K562 (cell line): ENCODE measurements at regions not wholly inside any gene's neighbourhood (a gene's known extent, or its start where the extent isn't known, plus 50 kb on each side); places are given as distances from the start of the nearest gene placed in this dataset.

Experiments used
- CREB3 ChIP-seq: fragments of 450-650 bp; conservative IDR thresholded peaks from 2 replicates; pipeline ENCODE4 v1.6.1; 2016; ENCODE audit warnings: missing genetic modification characterization, low read depth, mild to moderate bottlenecking, missing compliant biosample characterization, moderate library complexity
- GTF2B ChIP-seq: IDR thresholded peaks from 2 replicates; pipeline ENCODE4 v1.6.1; 2011; ENCODE audit not compliant: insufficient read length; ENCODE audit errors: extremely low read depth
- HOXB6 ChIP-seq: fragments of 250-450 bp; sonication (Bioruptor Pico); IDR thresholded peaks from 2 replicates; pipeline ENCODE4 v1.5.1; 2022; ENCODE audit warnings: mild to moderate bottlenecking, borderline replicate concordance
- MGA ChIP-seq: fragments of 450-650 bp; IDR thresholded peaks from 2 replicates; pipeline ENCODE4 v1.6.1; 2016; ENCODE audit warnings: mild to moderate bottlenecking, moderate library complexity
- NR2F6 ChIP-seq: fragments of 450-650 bp; formaldehyde crosslinking; IDR thresholded peaks from 2 replicates; pipeline ENCODE4 v1.4.0; 2020; ENCODE audit warnings: mild to moderate bottlenecking
- PHB ChIP-seq: fragments of 250-450 bp; sonication (Bioruptor Pico); IDR thresholded peaks from 2 replicates; pipeline ENCODE4 v1.5.0; 2021
- SMC3 ChIP-seq: conservative IDR thresholded peaks from 2 replicates; pipeline ENCODE4 v1.6.1; 2011; ENCODE audit warnings: low read depth, low read length, improper control_type of control experiment; ENCODE audit not compliant: insufficient read depth
- ZNF217 ChIP-seq: sonication (generic); formaldehyde crosslinking; IDR thresholded peaks from 2 replicates; pipeline ENCODE4 v1.8.0; 2022; ENCODE audit warnings: mild to moderate bottlenecking, missing genetic modification reagents
- ZNF639 ChIP-seq, 2 experiments: fragments of 200-800 bp in 1 of 2; sonication (Bioruptor generic) in 1 of 2; sonication (generic) in 1 of 2; formaldehyde crosslinking in 1 of 2; IDR thresholded peaks in 1 of 2; conservative IDR thresholded peaks in 1 of 2; 2 replicates each; pipeline versions ENCODE4 v1.5.0 to v1.6.1; 2016 to 2020; ENCODE audit warnings: missing compliant biosample characterization in 1 of 2, missing genetic modification characterization in 1 of 2, missing genetic modification reagents in 1 of 2
- ZNF77 ChIP-seq: fragments of 250-450 bp; sonication (Bioruptor Pico); IDR thresholded peaks from 2 replicates; pipeline ENCODE4 v1.5.0; 2020

DNA sequence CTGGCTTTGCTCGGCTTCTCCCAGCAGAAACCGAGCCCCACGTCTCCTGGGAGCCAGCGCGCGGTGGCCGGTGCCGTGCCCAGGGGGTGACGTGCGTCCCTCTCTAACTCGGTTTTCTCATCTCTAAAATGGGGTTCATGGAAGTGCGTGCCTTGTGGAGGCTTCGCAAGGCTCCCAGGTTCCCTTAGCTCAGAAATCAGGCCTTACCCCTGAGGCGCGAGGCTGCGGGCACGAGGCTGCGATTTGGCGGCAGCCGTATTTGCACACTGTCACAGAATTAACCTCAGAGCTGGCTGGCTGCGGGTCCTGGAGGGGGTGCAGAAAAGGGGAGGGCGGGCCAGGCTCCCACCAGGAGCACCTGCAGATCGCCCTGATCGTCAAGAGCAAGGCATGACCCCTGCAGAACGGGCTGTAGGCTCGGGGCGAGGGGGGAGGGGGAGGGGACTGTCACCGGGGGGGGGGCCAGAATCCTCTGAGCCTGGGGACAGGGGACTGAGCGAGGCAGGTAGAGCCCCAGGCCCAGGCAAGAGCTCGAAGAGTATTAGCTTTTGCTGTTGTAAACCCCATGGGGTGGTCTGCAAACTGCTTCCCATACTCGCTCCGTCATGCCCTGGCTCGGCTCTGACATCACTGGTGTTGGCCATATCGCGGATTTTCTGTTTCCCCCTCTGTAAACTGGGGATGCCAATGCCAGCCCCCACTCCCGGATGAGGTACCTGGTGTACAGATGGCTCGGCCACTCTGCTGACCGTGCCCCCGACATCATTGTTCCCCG, 62.2 kb downstream of the CCNE1 start (continued):
- TF ChIP-seq MGA (peak; percentile 43; the same call in 1 of the 2 replicates), GTF2B (no peak), NR2F6 (CRISPR knock-in tag) (no peak), ZNF639 (CRISPR knock-in tag; conservative IDR thresholded peaks at IDR 0.05 in 1 of 2, IDR thresholded peaks at IDR 0.05 in 1 of 2) (0 out of 4 replicates have a peak, but pooled peaks of 1 of the 2 experiments have one; percentile 29), SMC3 (no peak), ZNF217 (CRISPR knock-in tag) (no peak), HOXB6 (CRISPR knock-in tag) (no peak), PHB (CRISPR knock-in tag) (no peak), ZNF77 (CRISPR knock-in tag) (no peak), CREB3 (tag) (no peak)
